GM12878 (cell line): ENCODE measurements at regions not wholly inside any gene's neighbourhood (a gene's known extent, or its start where the extent isn't known, plus 50 kb on each side); places are given as distances from the start of the nearest gene placed in this dataset.

Experiments used
- EED ChIP-seq: sonication (generic); IDR thresholded peaks from 2 replicates; pipeline ENCODE4 v1.6.1; 2016; ENCODE audit warnings: antibody characterized with exemption, low read depth
- EGR1 ChIP-seq, 2 experiments: IDR thresholded peaks; 1 replicate in 1 of 2; 2 replicates in 1 of 2; pipeline ENCODE4 v1.6.1; 2011 to 2012; ENCODE audit warnings: low read depth in 2 of 2, low read length in 2 of 2, borderline replicate concordance in 1 of 2, mild to moderate bottlenecking in 1 of 2, moderate library complexity in 1 of 2
- EZH2 ChIP-seq: IDR thresholded peaks from 2 replicates; pipeline ENCODE4 v1.6.1; 2012; ENCODE audit warnings: low read depth, mild to moderate bottlenecking, control low read depth, inconsistent platforms, low read length, borderline replicate concordance; ENCODE audit not compliant: control insufficient read depth
- FOXK2 ChIP-seq: fragments of 450-650 bp; IDR thresholded peaks from 2 replicates; pipeline ENCODE4 v1.6.1; 2017; ENCODE audit warnings: mild to moderate bottlenecking, moderate library complexity
- HDAC2 ChIP-seq: fragments of 200-600 bp; sonication (generic); IDR thresholded peaks from 2 replicates; pipeline ENCODE4 v1.6.1; 2017
- HDGF ChIP-seq: fragments of 450-650 bp; IDR thresholded peaks from 2 replicates; pipeline ENCODE4 v1.6.1; 2016; ENCODE audit warnings: antibody characterized with exemption
- IRF4 ChIP-seq: IDR thresholded peaks from 2 replicates; pipeline ENCODE4 v1.6.1; 2011; ENCODE audit warnings: low read depth, low read length
- NFYA ChIP-seq: IDR thresholded peaks from 2 replicates; pipeline ENCODE4 v1.6.1; 2011; ENCODE audit warnings: low read depth, mild to moderate bottlenecking, low read length, improper control_type of control experiment, borderline replicate concordance
- PAX5 ChIP-seq: IDR thresholded peaks from 2 replicates; pipeline ENCODE4 v1.6.1; 2011; ENCODE audit warnings: low read depth, low read length, borderline replicate concordance
- PML ChIP-seq: IDR thresholded peaks from 2 replicates; pipeline ENCODE4 v1.6.1; 2012; ENCODE audit warnings: low read length, inconsistent platforms
- POLR2A ChIP-seq: IDR thresholded peaks from 2 replicates; pipeline ENCODE4 v1.6.1; 2011; ENCODE audit warnings: low read depth, mild to moderate bottlenecking, low read length
- STAT1 ChIP-seq: fragments of 450-650 bp; conservative IDR thresholded peaks from 2 replicates; pipeline ENCODE4 v1.6.1; 2014; ENCODE audit warnings: antibody characterized with exemption, mild to moderate bottlenecking
- TARDBP ChIP-seq: IDR thresholded peaks from 2 replicates; pipeline ENCODE4 v1.6.1; 2016; ENCODE audit warnings: borderline replicate concordance
- TCF7 ChIP-seq: IDR thresholded peaks from 2 replicates; pipeline ENCODE4 v1.6.1; 2014; ENCODE audit warnings: antibody characterized with exemption, borderline replicate concordance
- YBX1 ChIP-seq: fragments of 450-650 bp; IDR thresholded peaks from 2 replicates; pipeline ENCODE4 v1.6.1; 2016; ENCODE audit warnings: antibody characterized with exemption
- ZNF592 ChIP-seq: fragments of 450-650 bp; IDR thresholded peaks from 2 replicates; pipeline ENCODE4 v1.6.1; 2017; ENCODE audit warnings: mild to moderate bottlenecking, moderate library complexity
- TF ChIP-seq, protein P1 (sequence below): IDR thresholded peaks from 2 replicates; pipeline ENCODE4 v1.6.1; 2011; ENCODE audit warnings: borderline replicate concordance, low read depth, mild to moderate bottlenecking, moderate library complexity, mixed read lengths, low read length; ENCODE audit not compliant: insufficient read depth; ENCODE audit errors: extremely low read length
- TF ChIP-seq, protein P2 (sequence below): IDR thresholded peaks from 2 replicates; pipeline ENCODE4 v1.6.1; 2012; ENCODE audit warnings: mild to moderate bottlenecking, low read depth, low read length
- TF ChIP-seq, protein P3 (sequence below): fragments of 450-650 bp; formaldehyde crosslinking; IDR thresholded peaks from 2 replicates; pipeline ENCODE4 v1.4.0; 2020; ENCODE audit warnings: mild to moderate bottlenecking, moderate library complexity

DNA sequence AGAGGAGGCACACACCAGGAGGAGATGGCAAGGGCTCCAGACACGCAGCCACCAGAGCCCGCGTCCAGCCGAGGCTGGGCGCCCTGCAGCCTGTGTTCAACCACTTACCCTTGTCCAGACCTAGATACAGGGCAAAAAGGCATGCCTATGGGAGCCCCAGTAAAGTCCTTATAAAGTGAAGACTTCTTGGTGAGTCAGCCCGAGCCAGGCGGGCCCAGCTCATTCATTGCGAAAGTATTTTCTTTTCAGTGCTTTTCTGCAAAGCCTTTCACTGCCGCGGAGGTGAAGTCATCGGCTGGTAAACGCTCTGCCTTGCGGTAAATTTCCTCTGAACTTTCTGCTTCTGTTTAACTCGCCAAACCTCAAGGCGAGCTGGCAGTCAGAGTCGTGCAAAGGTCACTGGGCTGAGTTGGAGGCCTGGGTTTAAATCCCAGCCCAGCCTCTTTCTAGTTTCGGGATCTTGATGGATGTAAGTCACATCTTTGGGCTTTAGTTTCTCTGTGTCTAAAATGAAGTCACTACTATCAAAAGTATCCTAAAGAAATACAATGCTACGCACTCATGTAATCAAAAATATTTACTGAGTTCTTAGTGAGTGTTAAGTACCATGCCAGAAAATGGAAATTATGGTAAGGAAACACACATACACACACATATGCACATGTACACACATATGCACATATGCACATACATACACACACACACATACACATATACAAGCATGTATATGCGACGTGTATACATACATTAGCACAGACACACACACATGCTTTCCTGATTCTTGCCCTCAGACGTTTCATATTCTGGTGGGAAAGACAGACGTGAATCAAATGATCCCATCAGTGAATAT, 54.7 kb upstream of the IFFO2 start (continued):
- TF ChIP-seq, protein P1, sequence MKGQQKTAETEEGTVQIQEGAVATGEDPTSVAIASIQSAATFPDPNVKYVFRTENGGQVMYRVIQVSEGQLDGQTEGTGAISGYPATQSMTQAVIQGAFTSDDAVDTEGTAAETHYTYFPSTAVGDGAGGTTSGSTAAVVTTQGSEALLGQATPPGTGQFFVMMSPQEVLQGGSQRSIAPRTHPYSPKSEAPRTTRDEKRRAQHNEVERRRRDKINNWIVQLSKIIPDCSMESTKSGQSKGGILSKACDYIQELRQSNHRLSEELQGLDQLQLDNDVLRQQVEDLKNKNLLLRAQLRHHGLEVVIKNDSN, result no peak
- TF ChIP-seq IRF4 (0 out of 2 replicates have a peak, but pooled peaks have one; percentile 50), ZNF592 (no peak), HDGF (no peak), FOXK2 (no peak), YBX1 (no peak), PAX5 (peak; percentile 39; the same call in 1 of the 2 replicates), HDAC2 (no peak), EZH2 (no peak), POLR2A (no peak), STAT1 (no peak), TCF7 (peak; percentile 54; the same call in 1 of the 2 replicates), TARDBP (no peak), EED (peak; percentile 64), PML (no peak), EGR1 (IDR thresholded peaks at IDR 0.05; ENCODE audit: borderline replicate concordance in 1 of 2, low read depth in 2 of 2, low read length in 2 of 2) (no peak), NFYA (no peak)
- TF ChIP-seq, protein P2, sequence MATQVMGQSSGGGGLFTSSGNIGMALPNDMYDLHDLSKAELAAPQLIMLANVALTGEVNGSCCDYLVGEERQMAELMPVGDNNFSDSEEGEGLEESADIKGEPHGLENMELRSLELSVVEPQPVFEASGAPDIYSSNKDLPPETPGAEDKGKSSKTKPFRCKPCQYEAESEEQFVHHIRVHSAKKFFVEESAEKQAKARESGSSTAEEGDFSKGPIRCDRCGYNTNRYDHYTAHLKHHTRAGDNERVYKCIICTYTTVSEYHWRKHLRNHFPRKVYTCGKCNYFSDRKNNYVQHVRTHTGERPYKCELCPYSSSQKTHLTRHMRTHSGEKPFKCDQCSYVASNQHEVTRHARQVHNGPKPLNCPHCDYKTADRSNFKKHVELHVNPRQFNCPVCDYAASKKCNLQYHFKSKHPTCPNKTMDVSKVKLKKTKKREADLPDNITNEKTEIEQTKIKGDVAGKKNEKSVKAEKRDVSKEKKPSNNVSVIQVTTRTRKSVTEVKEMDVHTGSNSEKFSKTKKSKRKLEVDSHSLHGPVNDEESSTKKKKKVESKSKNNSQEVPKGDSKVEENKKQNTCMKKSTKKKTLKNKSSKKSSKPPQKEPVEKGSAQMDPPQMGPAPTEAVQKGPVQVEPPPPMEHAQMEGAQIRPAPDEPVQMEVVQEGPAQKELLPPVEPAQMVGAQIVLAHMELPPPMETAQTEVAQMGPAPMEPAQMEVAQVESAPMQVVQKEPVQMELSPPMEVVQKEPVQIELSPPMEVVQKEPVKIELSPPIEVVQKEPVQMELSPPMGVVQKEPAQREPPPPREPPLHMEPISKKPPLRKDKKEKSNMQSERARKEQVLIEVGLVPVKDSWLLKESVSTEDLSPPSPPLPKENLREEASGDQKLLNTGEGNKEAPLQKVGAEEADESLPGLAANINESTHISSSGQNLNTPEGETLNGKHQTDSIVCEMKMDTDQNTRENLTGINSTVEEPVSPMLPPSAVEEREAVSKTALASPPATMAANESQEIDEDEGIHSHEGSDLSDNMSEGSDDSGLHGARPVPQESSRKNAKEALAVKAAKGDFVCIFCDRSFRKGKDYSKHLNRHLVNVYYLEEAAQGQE, result no peak
- TF ChIP-seq, protein P3, sequence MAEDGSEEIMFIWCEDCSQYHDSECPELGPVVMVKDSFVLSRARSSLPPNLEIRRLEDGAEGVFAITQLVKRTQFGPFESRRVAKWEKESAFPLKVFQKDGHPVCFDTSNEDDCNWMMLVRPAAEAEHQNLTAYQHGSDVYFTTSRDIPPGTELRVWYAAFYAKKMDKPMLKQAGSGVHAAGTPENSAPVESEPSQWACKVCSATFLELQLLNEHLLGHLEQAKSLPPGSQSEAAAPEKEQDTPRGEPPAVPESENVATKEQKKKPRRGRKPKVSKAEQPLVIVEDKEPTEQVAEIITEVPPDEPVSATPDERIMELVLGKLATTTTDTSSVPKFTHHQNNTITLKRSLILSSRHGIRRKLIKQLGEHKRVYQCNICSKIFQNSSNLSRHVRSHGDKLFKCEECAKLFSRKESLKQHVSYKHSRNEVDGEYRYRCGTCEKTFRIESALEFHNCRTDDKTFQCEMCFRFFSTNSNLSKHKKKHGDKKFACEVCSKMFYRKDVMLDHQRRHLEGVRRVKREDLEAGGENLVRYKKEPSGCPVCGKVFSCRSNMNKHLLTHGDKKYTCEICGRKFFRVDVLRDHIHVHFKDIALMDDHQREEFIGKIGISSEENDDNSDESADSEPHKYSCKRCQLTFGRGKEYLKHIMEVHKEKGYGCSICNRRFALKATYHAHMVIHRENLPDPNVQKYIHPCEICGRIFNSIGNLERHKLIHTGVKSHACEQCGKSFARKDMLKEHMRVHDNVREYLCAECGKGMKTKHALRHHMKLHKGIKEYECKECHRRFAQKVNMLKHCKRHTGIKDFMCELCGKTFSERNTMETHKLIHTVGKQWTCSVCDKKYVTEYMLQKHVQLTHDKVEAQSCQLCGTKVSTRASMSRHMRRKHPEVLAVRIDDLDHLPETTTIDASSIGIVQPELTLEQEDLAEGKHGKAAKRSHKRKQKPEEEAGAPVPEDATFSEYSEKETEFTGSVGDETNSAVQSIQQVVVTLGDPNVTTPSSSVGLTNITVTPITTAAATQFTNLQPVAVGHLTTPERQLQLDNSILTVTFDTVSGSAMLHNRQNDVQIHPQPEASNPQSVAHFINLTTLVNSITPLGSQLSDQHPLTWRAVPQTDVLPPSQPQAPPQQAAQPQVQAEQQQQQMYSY (CRISPR knock-in tag), result no peak
